H1 (cell line): ENCODE measurements at regions not wholly inside any gene's neighbourhood (a gene's known extent, or its start where the extent isn't known, plus 50 kb on each side); places are given as distances from the start of the nearest gene placed in this dataset.

Experiments
- BCL11A ChIP-seq, 2 experiments: IDR thresholded peaks; one replicate each; pipeline ENCODE4 v1.6.1; 2011; ENCODE audit warnings: low read depth in 2 of 2, low read length in 2 of 2, mild to moderate bottlenecking in 2 of 2
- E2F6 ChIP-seq: IDR thresholded peaks from 2 replicates; pipeline ENCODE4 v1.6.1; 2012; ENCODE audit warnings: inconsistent platforms
- TF ChIP-seq, protein P1 (sequence below): IDR thresholded peaks from 2 replicates; pipeline ENCODE4 v1.6.1; 2012; ENCODE audit warnings: low read length, inconsistent platforms

DNA sequence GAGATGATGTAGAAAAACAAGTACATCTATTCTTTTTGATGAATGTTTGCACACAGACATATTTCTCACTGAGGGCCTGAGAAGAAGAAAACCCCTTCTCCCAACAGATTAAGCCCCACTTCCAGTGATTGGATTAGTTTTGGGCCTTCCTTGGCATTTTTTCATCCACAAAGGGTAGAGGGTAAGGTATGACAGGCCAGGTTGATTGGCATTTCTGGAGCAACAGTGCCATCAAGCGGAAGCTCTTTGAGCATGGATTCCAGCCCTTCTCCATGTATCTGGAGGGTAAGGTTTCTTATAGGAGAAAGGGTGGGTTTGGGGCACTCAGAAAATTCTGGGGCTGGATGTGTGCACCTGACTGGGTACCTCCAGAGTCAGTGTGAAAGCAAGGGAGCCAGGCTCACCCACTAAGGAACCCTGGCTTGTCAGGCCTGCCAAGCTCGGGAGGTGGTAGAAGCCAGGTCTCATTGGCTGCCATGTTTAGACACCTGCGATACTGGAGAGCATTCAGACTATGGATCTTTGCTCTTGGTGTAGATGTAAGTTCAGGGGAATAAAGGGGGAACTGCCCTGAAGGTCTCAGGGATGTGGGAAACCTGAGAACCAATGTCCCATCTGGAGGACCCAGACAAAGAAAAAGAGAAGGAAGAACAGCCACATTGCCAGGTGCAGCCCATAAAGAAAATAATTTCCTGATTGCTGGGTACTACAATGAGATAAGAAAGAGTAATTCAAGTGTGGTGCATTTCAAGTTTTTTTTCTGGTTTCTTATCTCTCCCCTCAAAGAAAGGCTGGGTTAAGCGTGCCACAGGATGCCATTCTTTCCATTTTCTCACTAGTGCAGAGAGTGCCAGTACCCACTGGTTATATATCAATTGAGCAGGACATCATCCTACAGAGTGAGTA, 222.3 kb upstream of the AGTR2 start:
- TF ChIP-seq E2F6 = no peak
- TF ChIP-seq, protein P1, sequence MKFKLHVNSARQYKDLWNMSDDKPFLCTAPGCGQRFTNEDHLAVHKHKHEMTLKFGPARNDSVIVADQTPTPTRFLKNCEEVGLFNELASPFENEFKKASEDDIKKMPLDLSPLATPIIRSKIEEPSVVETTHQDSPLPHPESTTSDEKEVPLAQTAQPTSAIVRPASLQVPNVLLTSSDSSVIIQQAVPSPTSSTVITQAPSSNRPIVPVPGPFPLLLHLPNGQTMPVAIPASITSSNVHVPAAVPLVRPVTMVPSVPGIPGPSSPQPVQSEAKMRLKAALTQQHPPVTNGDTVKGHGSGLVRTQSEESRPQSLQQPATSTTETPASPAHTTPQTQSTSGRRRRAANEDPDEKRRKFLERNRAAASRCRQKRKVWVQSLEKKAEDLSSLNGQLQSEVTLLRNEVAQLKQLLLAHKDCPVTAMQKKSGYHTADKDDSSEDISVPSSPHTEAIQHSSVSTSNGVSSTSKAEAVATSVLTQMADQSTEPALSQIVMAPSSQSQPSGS = no peak
- no peak for TF ChIP-seq BCL11A (IDR thresholded peaks at IDR 0.05; ENCODE audit: low read depth in 2 of 2, low read length in 2 of 2)
